ENCODE measurements at regions not wholly inside any gene's neighbourhood (a gene's known extent, or its start where the extent isn't known, plus 50 kb on each side); places are given as distances from the start of the nearest gene placed in this dataset.

- Mint-ChIP-seq H3K4me3 (no peak overlapping the region), H3K4me1 (peaks cover 45% of the 10 kb centered on the region), H3K9me3 (peaks cover 4% of the 10 kb centered on the region), H3K27me3 (ENCODE audit: insufficient read depth, low read depth) (peaks cover 2% of the 10 kb centered on the region), H3K36me3 (peaks cover 14% of the 10 kb centered on the region), H3K27ac (peak overlapping the region; percentile 49)
- TF ChIP-seq EZH2phosphoT487 (IDR thresholded peaks at IDR 0.05) (no peak), EZH2 (IDR thresholded peaks at IDR 0.05) (no peak), CTCF (IDR thresholded peaks at IDR 0.05) (no peak)
- Histone ChIP-seq H3K79me2 (ENCODE audit: low read depth) (no peaks in the 10 kb centered on the region), H3K9me3 (ENCODE audit: low read depth) (no peaks in the 10 kb centered on the region), H3K27ac (no peak overlapping the region), H4K20me1 (ENCODE audit: low read depth) (no peaks in the 10 kb centered on the region), H3K4me2 (no peak overlapping the region), H3K9ac (no peak overlapping the region), H3F3A (ENCODE audit: low read depth) (no peaks in the 10 kb centered on the region), H3K4me3 (no peak overlapping the region), H3K4me1 (peaks cover 16% of the 10 kb centered on the region), H3K27me3 (no peaks in the 10 kb centered on the region), H2AFZ (replicated peaks) (no peak overlapping the region), H3K36me3 (no peaks in the 10 kb centered on the region)
- no peak for DNase-seq (ENCODE audit: low spot score)
These were observed 105.9 kb downstream of the SIPA1L2 start for GRCh38 chr1:232524056-232524455.

- Mint-ChIP-seq H3K36me3 (peaks cover 18% of the 10 kb centered on the region), H3K27me3 (ENCODE audit: insufficient read depth, low read depth) (peaks cover 5% of the 10 kb centered on the region), H3K4me3 (no peak overlapping the region), H3K27ac (no peak overlapping the region), H3K4me1 (peaks cover 44% of the 10 kb centered on the region), H3K9me3 (peaks cover 4% of the 10 kb centered on the region)
- Histone ChIP-seq H3K9ac (no peak overlapping the region), H3K9me3 (ENCODE audit: low read depth) (no peaks in the 10 kb centered on the region), H4K20me1 (ENCODE audit: low read depth) (no peaks in the 10 kb centered on the region), H3F3A (ENCODE audit: low read depth) (no peaks in the 10 kb centered on the region), H3K79me2 (ENCODE audit: low read depth) (no peaks in the 10 kb centered on the region), H3K27me3 (no peaks in the 10 kb centered on the region), H2AFZ (replicated peaks) (no peak overlapping the region), H3K27ac (no peak overlapping the region), H3K4me1 (peaks cover 22% of the 10 kb centered on the region), H3K4me3 (no peak overlapping the region), H3K4me2 (no peak overlapping the region), H3K36me3 (no peaks in the 10 kb centered on the region)
- TF ChIP-seq EZH2 (IDR thresholded peaks at IDR 0.05) (no peak), CTCF (IDR thresholded peaks at IDR 0.05) (no peak), EZH2phosphoT487 (IDR thresholded peaks at IDR 0.05) (no peak)
- no peak for DNase-seq (ENCODE audit: low spot score)
These were observed 107.7 kb downstream of the SIPA1L2 start for GRCh38 chr1:232522189-232522588.

- no peaks in the 10 kb centered on the region for H3K9me3 ChIP-seq (ENCODE audit: low read depth)
- Mint-ChIP-seq H3K36me3 (peaks cover 18% of the 10 kb centered on the region), H3K27me3 (ENCODE audit: insufficient read depth, low read depth) (peaks cover 5% of the 10 kb centered on the region), H3K27ac (no peak overlapping the region), H3K4me1 (peaks cover 40% of the 10 kb centered on the region), H3K9me3 (peaks cover 4% of the 10 kb centered on the region), H3K4me3 (no peak overlapping the region)
- no peak overlapping the region for H3K4me3 ChIP-seq
- no peaks in the 10 kb centered on the region for H3K27me3 ChIP-seq
- peaks cover 24% of the 10 kb centered on the region for H3K4me1 ChIP-seq
- H3K36me3 ChIP-seq, result no peaks in the 10 kb centered on the region
- no peaks in the 10 kb centered on the region for H3K79me2 ChIP-seq (ENCODE audit: low read depth)
- H4K20me1 ChIP-seq (ENCODE audit: low read depth), result no peaks in the 10 kb centered on the region
- no peak for DNase-seq (ENCODE audit: low spot score)
- no peak for TF ChIP-seq EZH2phosphoT487 (IDR thresholded peaks at IDR 0.05)
- TF ChIP-seq CTCF (IDR thresholded peaks at IDR 0.05), result no peak
- no peak for TF ChIP-seq EZH2 (IDR thresholded peaks at IDR 0.05)
- H3F3A ChIP-seq (ENCODE audit: low read depth), result no peaks in the 10 kb centered on the region
- no peak overlapping the region for H3K9ac ChIP-seq
- H2AFZ ChIP-seq (replicated peaks), result no peak overlapping the region
- H3K27ac ChIP-seq, result no peak overlapping the region
- H3K4me2 ChIP-seq, result no peak overlapping the region
These were observed 108.3 kb downstream of the SIPA1L2 start for GRCh38 chr1:232521660-232522059.
